Osteocyte (in vitro differentiated cells): ENCODE measurements at regions not wholly inside any gene's neighbourhood (a gene's known extent, or its start where the extent isn't known, plus 50 kb on each side); places are given as distances from the start of the nearest gene placed in this dataset.

Source experiments
- DNase-seq: peaks from one replicate; pipeline ENCODE4 v3.0.0; 2021; ENCODE audit warnings: mixed read lengths; ENCODE audit not compliant: unreplicated experiment; ENCODE audit errors: extremely low spot score
- H3K27ac Mint-ChIP-seq: one replicate; pipeline ENCODE4 v1.8.0; 2021; ENCODE audit warnings: mild to moderate bottlenecking, mixed read lengths; ENCODE audit not compliant: unreplicated experiment
- H3K27me3 Mint-ChIP-seq: one replicate; pipeline ENCODE4 v1.8.0; 2021; ENCODE audit warnings: mixed read lengths; ENCODE audit not compliant: unreplicated experiment
- H3K36me3 Mint-ChIP-seq: one replicate; pipeline ENCODE4 v1.8.0; 2021; ENCODE audit warnings: mixed read lengths; ENCODE audit not compliant: unreplicated experiment
- H3K4me1 Mint-ChIP-seq: one replicate; pipeline ENCODE4 v1.8.0; 2021; ENCODE audit warnings: mixed read lengths; ENCODE audit not compliant: unreplicated experiment
- H3K4me3 Mint-ChIP-seq: one replicate; pipeline ENCODE4 v1.8.0; 2021; ENCODE audit warnings: mild to moderate bottlenecking, moderate library complexity, mixed read lengths; ENCODE audit not compliant: unreplicated experiment
- H3K9me3 Mint-ChIP-seq: one replicate; pipeline ENCODE4 v1.8.0; 2021; ENCODE audit warnings: mixed read lengths; ENCODE audit not compliant: unreplicated experiment
- CTCF ChIP-seq: fragments of 200-600 bp; sonication (generic); IDR thresholded peaks from 2 replicates; pipeline ENCODE4 v1.5.0; 2021; ENCODE audit warnings: antibody characterized with exemption, mild to moderate bottlenecking, moderate library complexity

GRCh38 chr4:18754180-18754579 is 732.6 kb upstream of the LCORL start:
- no peaks in the 10 kb centered on the region for H3K36me3 Mint-ChIP-seq
- no peaks in the 10 kb centered on the region for H3K27me3 Mint-ChIP-seq

GRCh38 chr4:18751083-18751482 is 729.5 kb upstream of the LCORL start:
- H3K27me3 Mint-ChIP-seq: no peaks in the 10 kb centered on the region
- TF ChIP-seq CTCF: no peak
- no peak for DNase-seq
- H3K4me3 Mint-ChIP-seq: no peak overlapping the region
- H3K4me1 Mint-ChIP-seq: no peaks in the 10 kb centered on the region
- no peaks in the 10 kb centered on the region for H3K36me3 Mint-ChIP-seq
- H3K27ac Mint-ChIP-seq: no peak overlapping the region
- H3K9me3 Mint-ChIP-seq: peaks cover 10% of the 10 kb centered on the region

More at GRCh38 chr4:18754180-18754579, 732.6 kb upstream of the LCORL start:
- no peak for TF ChIP-seq CTCF
- no peaks in the 10 kb centered on the region for H3K4me1 Mint-ChIP-seq
- no peak overlapping the region for H3K4me3 Mint-ChIP-seq
- DNase-seq: no peak
- no peak overlapping the region for H3K27ac Mint-ChIP-seq
- H3K9me3 Mint-ChIP-seq: no peaks in the 10 kb centered on the region

GRCh38 chr4:18749391-18749790 is 727.8 kb upstream of the LCORL start:
- no peak for DNase-seq
- Mint-ChIP-seq H3K27me3 (no peaks in the 10 kb centered on the region), H3K9me3 (peaks cover 10% of the 10 kb centered on the region), H3K27ac (no peak overlapping the region), H3K4me1 (no peaks in the 10 kb centered on the region), H3K4me3 (no peak overlapping the region), H3K36me3 (no peaks in the 10 kb centered on the region)
- no peak for TF ChIP-seq CTCF

GRCh38 chr4:18736551-18736950 is 715.0 kb upstream of the LCORL start:
- Mint-ChIP-seq H3K9me3 (no peaks in the 10 kb centered on the region), H3K4me1 (no peaks in the 10 kb centered on the region), H3K4me3 (no peak overlapping the region), H3K36me3 (no peaks in the 10 kb centered on the region), H3K27ac (no peak overlapping the region), H3K27me3 (no peaks in the 10 kb centered on the region)
- TF ChIP-seq CTCF: no peak
- no peak for DNase-seq

- no peaks in the 10 kb centered on the region for H3K36me3 Mint-ChIP-seq
- no peak for DNase-seq
- H3K27ac Mint-ChIP-seq: no peak overlapping the region
- no peak overlapping the region for H3K4me3 Mint-ChIP-seq
- H3K4me1 Mint-ChIP-seq: no peaks in the 10 kb centered on the region
- no peak for TF ChIP-seq CTCF
- no peaks in the 10 kb centered on the region for H3K9me3 Mint-ChIP-seq
- no peaks in the 10 kb centered on the region for H3K27me3 Mint-ChIP-seq
Measured at GRCh38 chr4:18735740-18736268, 714.2 kb upstream of the LCORL start.
